K562 (cell line): ENCODE measurements at regions not wholly inside any gene's neighbourhood (a gene's known extent, or its start where the extent isn't known, plus 50 kb on each side); places are given as distances from the start of the nearest gene placed in this dataset.

Experiments used
- ATAC-seq: fragments of 200-7000 bp; cut with Tn5 transposase; 3 replicates; pipeline ENCODE4 v1.9.1; 2020; ENCODE audit warnings: moderate library complexity
- BruUV-seq: library from RNA; stranded (reverse); fragments of 400-500 nt; replicated peaks from 2 replicates; lab custom pipeline; 2021; lab: Mats Ljungman, UMichigan
- CTCF ChIA-PET: fragments of 300-600 bp; formaldehyde crosslinking; extraction: SDS; loops from one replicate; lab custom pipeline; 2021; ENCODE audit warnings: low intra/inter-chr PET ratio; lab: Yijun Ruan, JAX
- POLR2A ChIA-PET: fragments of 300-600, 350-650 bp; sonication (Branson Sonifier 250); formaldehyde crosslinking; extraction: SDS; loops from one replicate; lab custom pipeline; 2021; ENCODE audit warnings: antibody characterized with exemption, inconsistent platforms; lab: Yijun Ruan, JAX
- DNase-seq, 4 experiments: peaks; one replicate each; pipeline versions ENCODE4 v3.0.0 to v3.0.0-alpha.2; 2011 to 2018; ENCODE audit warnings: low spot score in 3 of 4, mixed read lengths in 3 of 4; ENCODE audit errors: extremely low read depth in 1 of 4
- FAIRE-seq: peaks from 2 replicates; lab custom pipeline; 2011; peaks lifted over from hg19 to GRCh38; lab: Jason Lieb, UNC
- H2AFZ ChIP-seq: 2 replicates; pipeline ENCODE4 v1.6.0; 2011; ENCODE audit warnings: low read depth, low read length, control low read depth, inconsistent platforms
- H3K27ac ChIP-seq: fragments of 200-600 bp; 3 replicates; pipeline ENCODE4 v1.8.0; 2011; ENCODE audit warnings: low read depth, mild to moderate bottlenecking, control low read depth, inconsistent platforms, low read length, moderate library complexity, mixed read lengths; ENCODE audit errors: extremely low read depth
- H3K27me3 ChIP-seq, 2 experiments: fragments of 300-600 bp in 1 of 2; 2 replicates in 1 of 2; 3 replicates in 1 of 2; pipeline versions ENCODE4 v1.6.0 to v1.8.0; 2011; ENCODE audit warnings: inconsistent platforms in 2 of 2, low read length in 2 of 2, mild to moderate bottlenecking in 1 of 2, mixed read lengths in 1 of 2, moderate library complexity in 1 of 2; ENCODE audit not compliant: control insufficient read depth in 2 of 2, insufficient read depth in 2 of 2
- H3K36me3 ChIP-seq: fragments of 300-600 bp; 3 replicates; pipeline ENCODE4 v1.8.0; 2011; ENCODE audit warnings: mild to moderate bottlenecking, low read length, inconsistent platforms; ENCODE audit not compliant: control insufficient read depth, insufficient read depth
- H3K4me1 ChIP-seq, 2 experiments: fragments of 200-600 bp in 1 of 2; replicated peaks in 1 of 2; 2 replicates in 1 of 2; 3 replicates in 1 of 2; pipeline versions ENCODE4 v1.5.1 to v1.8.0; 2011; ENCODE audit warnings: inconsistent platforms in 2 of 2, low read length in 2 of 2, mild to moderate bottlenecking in 1 of 2, mixed read lengths in 1 of 2, moderate library complexity in 1 of 2; ENCODE audit not compliant: control insufficient read depth in 2 of 2, insufficient read depth in 2 of 2
- H3K4me2 ChIP-seq: 2 replicates; pipeline ENCODE4 v1.6.1; 2011; ENCODE audit warnings: low read length, control low read depth, inconsistent platforms, mixed read lengths; ENCODE audit not compliant: insufficient read depth
- H3K4me3 ChIP-seq: fragments of 200-600 bp; sonication (generic), shearing (Covaris generic); 2 replicates; pipeline ENCODE4 v1.5.1; 2016; ENCODE audit warnings: control low read depth, inconsistent platforms
- H3K79me2 ChIP-seq: fragments of 200-600 bp; 3 replicates; pipeline ENCODE4 v1.8.0; 2011; ENCODE audit warnings: low read length, inconsistent platforms; ENCODE audit not compliant: control insufficient read depth, insufficient read depth
- H3K9ac ChIP-seq, 2 experiments: 2 replicates each; pipeline versions ENCODE4 v1.6.0 to v1.6.1; 2011; ENCODE audit warnings: low read depth in 2 of 2, low read length in 2 of 2, control low read depth in 1 of 2, inconsistent platforms in 1 of 2, mild to moderate bottlenecking in 1 of 2, mixed read lengths in 1 of 2; ENCODE audit not compliant: insufficient read depth in 1 of 2
- H3K9me1 ChIP-seq: one replicate; pipeline ENCODE4 v1.6.0; 2011; ENCODE audit warnings: inconsistent platforms, mild to moderate bottlenecking, low read length, moderate library complexity; ENCODE audit not compliant: control insufficient read depth, insufficient read depth
- H3K9me3 ChIP-seq: replicated peaks from 2 replicates; pipeline ENCODE4 v1.5.1; 2011; ENCODE audit warnings: low read depth, low read length, inconsistent platforms; ENCODE audit not compliant: control insufficient read depth, insufficient read depth
- H4K20me1 ChIP-seq: replicated peaks from 2 replicates; pipeline ENCODE4 v1.6.1; 2011; ENCODE audit warnings: low read length, inconsistent platforms, mixed read lengths; ENCODE audit not compliant: control insufficient read depth, insufficient read depth
- ARID1B ChIP-seq: fragments of 450-650 bp; IDR thresholded peaks from 2 replicates; pipeline ENCODE4 v1.6.1; 2016; ENCODE audit warnings: antibody characterized with exemption, mild to moderate bottlenecking, inconsistent platforms
- BDP1 ChIP-seq: IDR thresholded peaks from 3 replicates; pipeline ENCODE4 v1.6.1; 2011; ENCODE audit not compliant: insufficient read length, insufficient read depth
- CREB5 ChIP-seq: fragments of 250-450 bp; sonication (Bioruptor Pico); IDR thresholded peaks from 2 replicates; pipeline ENCODE4 v1.5.0; 2020; ENCODE audit warnings: mild to moderate bottlenecking
- ELF2 ChIP-seq: fragments of 250-450 bp; sonication (Bioruptor Pico); IDR thresholded peaks from 2 replicates; pipeline ENCODE4 v1.5.0; 2021; ENCODE audit warnings: mild to moderate bottlenecking
- GTF2F1 ChIP-seq: IDR thresholded peaks from 2 replicates; pipeline ENCODE4 v1.6.1; 2011; ENCODE audit warnings: low read depth, low read length, improper control_type of control experiment
- HES1 ChIP-seq: fragments of 450-650 bp; IDR thresholded peaks from 2 replicates; pipeline ENCODE4 v1.6.1; 2016; ENCODE audit warnings: low read depth, mild to moderate bottlenecking, moderate library complexity
- KHSRP ChIP-seq: fragments of 450-650 bp; IDR thresholded peaks from 2 replicates; pipeline ENCODE4 v1.6.1; 2017
- MCM2 ChIP-seq: fragments of 450-650 bp; IDR thresholded peaks from 2 replicates; pipeline ENCODE4 v1.6.1; 2017; ENCODE audit warnings: low read depth, mild to moderate bottlenecking
- MXD1 ChIP-seq: fragments of 250-450 bp; sonication (Bioruptor Pico); IDR thresholded peaks from 2 replicates; pipeline ENCODE4 v1.8.0; 2021; ENCODE audit warnings: borderline replicate concordance, mild to moderate bottlenecking, moderate library complexity; ENCODE audit not compliant: poor library complexity, severe bottlenecking
- TBP ChIP-seq: optimal IDR thresholded peaks from 2 replicates; pipeline ENCODE3; 2011; ENCODE audit warnings: low read depth, low read length, improper control_type of control experiment
- ZKSCAN8 ChIP-seq: fragments of 200-800 bp; sonication (Bioruptor generic); IDR thresholded peaks from 2 replicates; pipeline ENCODE4 v1.6.1; 2016; ENCODE audit warnings: missing genetic modification characterization, missing compliant biosample characterization
- ZNF217 ChIP-seq: sonication (generic); formaldehyde crosslinking; IDR thresholded peaks from 2 replicates; pipeline ENCODE4 v1.8.0; 2022; ENCODE audit warnings: mild to moderate bottlenecking, missing genetic modification reagents
- ZNF347 ChIP-seq: fragments of 450-650 bp; formaldehyde crosslinking; IDR thresholded peaks from 2 replicates; pipeline ENCODE4 v1.4.0; 2020; ENCODE audit warnings: low read depth, mild to moderate bottlenecking, moderate library complexity
- ZNF644 ChIP-seq: fragments of 200-800 bp; sonication (Bioruptor generic); IDR thresholded peaks from 2 replicates; pipeline ENCODE4 v1.6.1; 2016; ENCODE audit warnings: low read depth, missing genetic modification characterization, missing compliant biosample characterization
- ZNF668 ChIP-seq: fragments of 250-450 bp; sonication (Bioruptor Pico); IDR thresholded peaks from 2 replicates; pipeline ENCODE4 v1.8.0; 2022; ENCODE audit warnings: mild to moderate bottlenecking, inconsistent platforms
- ZNF695 ChIP-seq: fragments of 450-650 bp; formaldehyde crosslinking; IDR thresholded peaks from 2 replicates; pipeline ENCODE4 v1.4.0; 2020; ENCODE audit warnings: mild to moderate bottlenecking, moderate library complexity
- WGBS: fragments of 100-300 bp; shearing (Covaris generic); methylation state at CpG from one replicate; pipeline ENCODE4 v1.1.6; 2016; ENCODE audit warnings: low coverage, mixed read lengths; ENCODE audit not compliant: insufficient coverage; ENCODE audit errors: missing lambda C conversion rate; 5-methylcytosine and 5-hydroxymethylcytosine counted together
- in situ Hi-C: fragments of 300-500 bp; cut with MboI; formaldehyde crosslinking; loops from 4 replicates; pipeline ENCODE4 v1.15.0; 2018; ENCODE audit warnings: inconsistent platforms, mixed read lengths
- intact Hi-C: fragments of 100-400 bp; cut with micrococcal nuclease; formaldehyde crosslinking; loops from 2 replicates; pipeline ENCODE4 v1.14.2; 2022

- Histone ChIP-seq H4K20me1 (no peaks in the 10 kb centered on the region), H3K4me1 (no peaks in the 10 kb centered on the region), H3K9me3 (no peaks in the 10 kb centered on the region), H3K27me3 (peaks cover 0 to 5% of the 10 kb centered on the region in 2 experiments; a peak in 1 of 5 replicates), H3K36me3 (no peaks in the 10 kb centered on the region), H3K9ac (no peak overlapping the region), H2AFZ (no peak overlapping the region), H3K4me3 (no peak overlapping the region), H3K79me2 (no peaks in the 10 kb centered on the region), H3K27ac (no peak overlapping the region), H3K4me2 (no peak overlapping the region), H3K9me1 (no peaks in the 10 kb centered on the region)
- ATAC-seq (no peak), FAIRE-seq (no peak), DNase-seq (no peak)
- ChIA-PET POLR2A (interaction anchor here (1.1 kb wide), 1 partner anchor 13 kb away, joined by 4 read pairs; no protein-coding TSS in a partner anchor), CTCF (no interaction called here)
- intact Hi-C loops: no loop called here
- WGBS: 0% methylated on average over 6 of the region's 9 CpGs
- in situ Hi-C loops: no loop called here
- no TSS peak for BruUV-seq
- no peak for TF ChIP-seq CREB5 (CRISPR knock-in tag)
- no peak for TF ChIP-seq ARID1B
- no peak for TF ChIP-seq ZNF644 (tag)
- TF ChIP-seq KHSRP: no peak
- no peak for TF ChIP-seq ZNF668 (CRISPR knock-in tag)
- TF ChIP-seq ELF2: no peak
- no peak for TF ChIP-seq HES1
- TF ChIP-seq ZKSCAN8 (CRISPR knock-in tag): no peak
- no peak for TF ChIP-seq ZNF347
- no peak for TF ChIP-seq BDP1
- TF ChIP-seq ZNF695 (CRISPR knock-in tag): no peak
- TF ChIP-seq ZNF217 (CRISPR knock-in tag): no peak
- no peak for TF ChIP-seq TBP
- no peak for TF ChIP-seq GTF2F1
- TF ChIP-seq MXD1 (CRISPR knock-in tag): no peak
- no peak for TF ChIP-seq MCM2
These were observed 61.4 kb upstream of the TOX2 start for GRCh38 chr20:43853174-43853803.
